IPS-18a (cell line): ENCODE measurements at regions not wholly inside any gene's neighbourhood (a gene's known extent, or its start where the extent isn't known, plus 50 kb on each side); places are given as distances from the start of the nearest gene placed in this dataset.

Experiments used
- H3K27ac ChIP-seq: one replicate; pipeline ENCODE4 v1.5.1; 2013; ENCODE audit warnings: low read length
- H3K27me3 ChIP-seq: one replicate; pipeline ENCODE4 v1.6.1; 2013; ENCODE audit warnings: mild to moderate bottlenecking, low read length; ENCODE audit not compliant: control insufficient read depth, insufficient read depth
- H3K36me3 ChIP-seq: one replicate; pipeline ENCODE4 v1.6.1; 2013; ENCODE audit warnings: low read depth, low read length; ENCODE audit not compliant: control insufficient read depth
- H3K4me1 ChIP-seq: one replicate; pipeline ENCODE4 v1.6.1; 2013; ENCODE audit warnings: low read depth, low read length; ENCODE audit not compliant: control insufficient read depth
- H3K4me3 ChIP-seq: one replicate; pipeline ENCODE4 v1.5.1; 2013; ENCODE audit warnings: low read length
- H3K9ac ChIP-seq: one replicate; pipeline ENCODE4 v1.6.1; 2013; ENCODE audit warnings: mild to moderate bottlenecking, low read length, moderate library complexity
- H3K9me3 ChIP-seq: one replicate; pipeline ENCODE4 v1.6.1; 2013; ENCODE audit warnings: low read depth, low read length; ENCODE audit not compliant: control insufficient read depth

- no peaks in the 10 kb centered on the region for H3K36me3 ChIP-seq
- no peak overlapping the region for H3K4me3 ChIP-seq
- H3K9ac ChIP-seq = no peak overlapping the region
- H3K27ac ChIP-seq = no peak overlapping the region
- H3K9me3 ChIP-seq = no peaks in the 10 kb centered on the region
- H3K27me3 ChIP-seq = no peaks in the 10 kb centered on the region
- no peaks in the 10 kb centered on the region for H3K4me1 ChIP-seq
These were observed 115.9 kb downstream of the LY86 start for GRCh38 chr6:6704103-6705060.

- no peak overlapping the region for H3K9ac ChIP-seq
- H3K27ac ChIP-seq = no peak overlapping the region
- no peaks in the 10 kb centered on the region for H3K36me3 ChIP-seq
- H3K4me1 ChIP-seq = no peaks in the 10 kb centered on the region
- no peaks in the 10 kb centered on the region for H3K27me3 ChIP-seq
- H3K9me3 ChIP-seq = no peaks in the 10 kb centered on the region
- H3K4me3 ChIP-seq = no peak overlapping the region
These were observed 116.5 kb downstream of the LY86 start for GRCh38 chr6:6705061-6705425.

DNA sequence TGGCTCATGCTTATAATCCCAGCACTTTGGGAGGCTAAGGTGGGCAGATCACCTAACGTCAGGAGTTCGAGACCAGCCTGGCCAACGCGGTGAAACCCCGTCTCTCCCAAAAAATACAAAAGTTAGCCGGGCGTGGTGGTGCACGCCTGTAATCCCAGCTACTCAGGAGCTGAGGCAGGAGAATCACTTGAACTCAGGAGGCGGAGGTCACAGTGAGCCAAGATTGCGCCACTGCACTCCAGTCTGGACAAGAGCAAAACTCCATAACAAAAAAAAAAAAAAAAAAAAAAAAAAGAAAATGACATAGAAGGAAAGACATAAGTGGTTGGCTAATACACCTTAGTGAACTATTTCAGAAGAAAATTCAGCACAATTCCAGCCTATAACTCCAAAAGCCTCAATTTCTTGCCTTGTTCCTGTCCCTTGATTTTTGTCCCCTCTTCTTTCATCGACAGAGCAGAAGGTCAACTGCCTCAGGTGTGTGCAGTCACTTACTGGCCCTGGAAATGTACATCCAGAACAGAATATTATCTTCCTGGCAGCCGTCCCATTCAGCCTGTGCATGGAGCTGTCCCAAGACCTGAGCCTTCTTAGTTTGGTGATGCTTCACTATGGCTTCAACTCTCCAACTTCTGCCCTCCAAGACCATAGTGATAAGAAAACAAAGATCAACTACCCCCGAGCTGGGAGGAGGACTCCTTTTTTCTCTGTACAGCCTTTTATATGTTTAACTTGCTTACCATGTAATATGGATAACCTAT is 117.6 kb downstream of the LY86 start:
- Histone ChIP-seq H3K9me3 (no peaks in the 10 kb centered on the region), H3K4me3 (no peak overlapping the region), H3K36me3 (no peaks in the 10 kb centered on the region), H3K4me1 (no peaks in the 10 kb centered on the region), H3K27ac (no peak overlapping the region), H3K27me3 (no peaks in the 10 kb centered on the region), H3K9ac (no peak overlapping the region)

GRCh38 chr6:6707143-6707542 is 118.6 kb downstream of the LY86 start:
- H3K27ac ChIP-seq = no peak overlapping the region
- no peaks in the 10 kb centered on the region for H3K36me3 ChIP-seq
- H3K4me1 ChIP-seq = no peaks in the 10 kb centered on the region
- no peaks in the 10 kb centered on the region for H3K9me3 ChIP-seq
- H3K4me3 ChIP-seq = no peak overlapping the region
- no peaks in the 10 kb centered on the region for H3K27me3 ChIP-seq
- H3K9ac ChIP-seq = no peak overlapping the region

- Histone ChIP-seq H3K27ac (no peak overlapping the region), H3K4me3 (no peak overlapping the region), H3K9ac (no peak overlapping the region), H3K27me3 (no peaks in the 10 kb centered on the region), H3K9me3 (no peaks in the 10 kb centered on the region), H3K36me3 (no peaks in the 10 kb centered on the region), H3K4me1 (no peaks in the 10 kb centered on the region)
These were observed 120.6 kb downstream of the LY86 start for GRCh38 chr6:6709106-6709505.

DNA sequence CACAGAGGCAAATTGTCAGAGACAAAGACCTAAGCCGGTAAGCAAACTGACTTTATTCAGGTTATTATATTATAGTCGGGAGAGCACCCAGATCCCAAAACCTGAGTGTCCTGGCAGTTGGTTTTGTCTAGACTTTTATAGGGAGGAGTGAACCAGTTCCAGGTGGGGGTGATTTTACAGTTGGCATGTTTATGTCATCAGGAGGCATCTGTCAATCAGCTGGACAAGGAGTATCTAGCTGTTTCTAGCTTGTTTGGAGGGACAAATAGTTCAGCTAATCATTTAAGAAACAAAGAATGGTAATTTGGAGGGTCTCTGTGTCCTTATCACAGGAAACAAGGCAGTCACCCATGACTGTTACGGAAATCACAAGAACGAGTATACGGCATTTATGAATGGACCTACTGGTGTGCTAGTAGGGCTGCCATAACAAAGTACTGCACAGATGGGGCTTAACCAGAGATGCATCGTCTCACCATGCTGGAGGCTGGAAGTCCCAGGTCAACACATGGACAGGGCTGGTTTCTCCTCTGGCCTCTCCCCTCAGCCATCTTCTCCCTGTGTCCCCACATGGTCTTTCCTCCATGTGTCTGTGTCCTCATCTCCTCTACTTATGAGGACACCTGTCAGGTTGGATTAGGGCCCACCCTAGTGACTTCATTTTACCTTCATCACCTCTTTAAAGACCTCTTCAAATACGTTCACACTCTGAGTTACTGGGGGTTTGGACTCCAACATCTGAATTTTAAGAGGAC is 122.7 kb downstream of the LY86 start:
- Histone ChIP-seq H3K4me3 (no peak overlapping the region), H3K9me3 (no peaks in the 10 kb centered on the region), H3K36me3 (no peaks in the 10 kb centered on the region), H3K27me3 (no peaks in the 10 kb centered on the region), H3K9ac (no peak overlapping the region), H3K4me1 (peaks cover 8% of the 10 kb centered on the region), H3K27ac (no peak overlapping the region)

- no peaks in the 10 kb centered on the region for H3K36me3 ChIP-seq
- H3K4me3 ChIP-seq = no peak overlapping the region
- H3K9me3 ChIP-seq = no peaks in the 10 kb centered on the region
- no peaks in the 10 kb centered on the region for H3K27me3 ChIP-seq
- no peak overlapping the region for H3K9ac ChIP-seq
- peaks cover 8% of the 10 kb centered on the region for H3K4me1 ChIP-seq
- H3K27ac ChIP-seq = no peak overlapping the region
These were observed 123.4 kb downstream of the LY86 start for GRCh38 chr6:6711832-6712448.

GRCh38 chr6:6712449-6713403 is 124.2 kb downstream of the LY86 start:
- Histone ChIP-seq H3K4me3 (no peak overlapping the region), H3K27ac (no peak overlapping the region), H3K9ac (no peak overlapping the region), H3K4me1 (peaks cover 8% of the 10 kb centered on the region), H3K27me3 (no peaks in the 10 kb centered on the region), H3K9me3 (no peaks in the 10 kb centered on the region), H3K36me3 (no peaks in the 10 kb centered on the region)

DNA sequence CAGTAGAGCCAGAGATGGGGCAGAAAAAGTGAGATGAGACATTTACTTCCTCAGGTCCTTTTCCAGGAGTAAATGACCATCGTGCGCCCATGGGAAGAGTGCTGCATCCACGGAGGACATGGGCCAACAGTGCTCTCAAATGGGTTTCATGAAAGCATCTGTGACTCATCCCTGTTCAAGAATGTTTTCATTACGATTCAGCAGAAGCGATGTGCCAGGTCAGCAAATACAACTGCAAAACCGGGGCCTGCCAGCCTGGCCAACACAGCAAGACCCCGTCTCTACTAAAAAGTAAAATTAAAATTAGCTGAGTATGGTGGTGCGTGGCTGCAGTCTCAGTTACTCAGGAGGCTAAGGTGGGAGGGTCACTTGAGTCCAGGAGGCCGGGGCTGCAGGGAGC is 125.1 kb downstream of the LY86 start:
- H3K9me3 ChIP-seq = no peaks in the 10 kb centered on the region
- H3K36me3 ChIP-seq = no peaks in the 10 kb centered on the region
- H3K27ac ChIP-seq = no peak overlapping the region
- no peak overlapping the region for H3K4me3 ChIP-seq
- H3K4me1 ChIP-seq = peaks cover 8% of the 10 kb centered on the region
- no peaks in the 10 kb centered on the region for H3K27me3 ChIP-seq
- H3K9ac ChIP-seq = no peak overlapping the region

- Histone ChIP-seq H3K4me3 (no peak overlapping the region), H3K9ac (no peak overlapping the region), H3K27me3 (no peaks in the 10 kb centered on the region), H3K27ac (no peak overlapping the region), H3K9me3 (no peaks in the 10 kb centered on the region), H3K4me1 (peaks cover 8% of the 10 kb centered on the region), H3K36me3 (no peaks in the 10 kb centered on the region)
These were observed 125.8 kb downstream of the LY86 start for GRCh38 chr6:6714118-6714897.
